NT2/D1 (cell line): ENCODE measurements at regions not wholly inside any gene's neighbourhood (a gene's known extent, or its start where the extent isn't known, plus 50 kb on each side); places are given as distances from the start of the nearest gene placed in this dataset.

ENCODE experiments used
- SUZ12 ChIP-seq: IDR thresholded peaks from 2 replicates; pipeline ENCODE4 v1.6.1; 2011; ENCODE audit not compliant: insufficient read length, insufficient read depth; ENCODE audit errors: extremely low read depth
- YY1 ChIP-seq: IDR thresholded peaks from 2 replicates; pipeline ENCODE4 v1.6.1; 2011; ENCODE audit not compliant: insufficient read length, insufficient read depth
- ZNF274 ChIP-seq: IDR thresholded peaks from 2 replicates; pipeline ENCODE4 v1.6.1; 2011; ENCODE audit warnings: mild to moderate bottlenecking, low read depth, low read length

DNA sequence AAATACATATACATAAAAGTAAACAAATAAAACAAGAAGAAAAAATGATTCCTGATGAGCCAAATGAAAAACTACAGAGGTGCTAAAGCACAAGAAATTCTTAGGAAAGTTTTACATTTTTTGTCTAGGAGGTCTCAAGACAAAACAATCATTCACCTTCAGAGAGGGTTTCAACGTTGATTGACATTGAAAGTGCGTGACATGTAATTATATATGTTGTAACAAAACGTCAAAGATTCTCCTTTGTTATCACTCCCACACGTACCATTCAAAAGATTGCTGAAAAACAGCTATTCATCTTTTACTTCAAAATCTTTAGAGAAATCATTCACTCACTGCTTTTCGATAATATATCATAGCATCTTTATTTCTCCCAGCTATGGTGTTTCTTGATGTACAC, 375.9 kb downstream of the NEBL start:
- TF ChIP-seq ZNF274 (no peak), SUZ12 (no peak), YY1 (no peak)
